ENCODE measurements at regions not wholly inside any gene's neighbourhood (a gene's known extent, or its start where the extent isn't known, plus 50 kb on each side); places are given as distances from the start of the nearest gene placed in this dataset.
A peak's percentile ranks its signal among the peaks of the same experiment; 100 is the strongest.
"Not testable (repeated sequence)": the region's sequence is repeated elsewhere in the genome, so short reads cannot be mapped to it uniquely, and the experiment has no call there.

DNA sequence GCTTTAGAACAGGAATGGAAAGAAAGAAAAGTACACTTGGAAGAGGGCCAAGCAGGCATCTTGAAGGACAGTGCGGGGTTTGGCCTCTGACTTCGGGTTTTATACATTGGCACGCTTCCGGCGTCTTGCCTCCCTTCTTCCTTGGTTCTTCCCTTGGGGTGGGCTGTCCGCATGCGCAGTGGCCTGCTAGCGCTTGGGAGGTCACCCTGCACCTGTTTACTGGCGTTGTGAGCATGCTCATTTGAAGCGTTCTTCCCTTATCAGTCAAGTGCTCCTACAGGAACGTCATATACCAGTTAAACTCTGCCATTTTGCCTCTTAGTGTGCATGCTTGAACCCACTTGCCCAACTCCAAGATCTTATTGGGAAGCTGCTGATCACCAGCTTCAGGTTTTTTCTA lies 230.0 kb downstream of the TTLL2 start:
- H3K27ac Mint-ChIP-seq, result no peak overlapping the region
- no peak for ATAC-seq
- H3K36me3 Mint-ChIP-seq, result no peaks in the 10 kb centered on the region
- H3K27me3 Mint-ChIP-seq, result peaks cover 12% of the 10 kb centered on the region
- H3K9me3 Mint-ChIP-seq, result peaks cover 20% of the 10 kb centered on the region
- no peak overlapping the region for H3K4me3 Mint-ChIP-seq
- H3K4me1 Mint-ChIP-seq, result no peaks in the 10 kb centered on the region

DNA sequence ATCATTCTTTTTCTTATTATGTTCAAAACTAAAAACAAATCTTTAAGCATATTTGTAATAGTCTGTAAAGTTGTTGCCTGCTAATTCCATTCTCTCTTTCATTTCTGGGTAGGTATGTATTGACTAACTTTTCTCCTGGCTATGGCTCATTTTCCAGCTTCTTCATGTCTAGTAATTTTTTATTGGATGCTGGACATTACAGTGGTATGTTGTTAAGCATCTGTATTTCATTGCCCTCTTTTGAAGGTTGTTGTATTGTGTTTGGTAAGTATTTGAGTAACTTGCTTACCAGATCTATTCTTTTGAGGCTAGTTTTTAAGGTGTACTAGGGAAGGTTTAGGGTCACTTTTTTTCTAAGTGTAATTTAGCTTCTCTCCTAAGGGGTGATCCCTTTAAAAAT lies 230.9 kb downstream of the TTLL2 start:
- Mint-ChIP-seq H3K27ac (no peak overlapping the region), H3K4me1 (no peaks in the 10 kb centered on the region), H3K9me3 (peaks cover 20% of the 10 kb centered on the region), H3K4me3 (no peak overlapping the region), H3K27me3 (peaks cover 12% of the 10 kb centered on the region), H3K36me3 (no peaks in the 10 kb centered on the region)
- ATAC-seq, result no peak

DNA sequence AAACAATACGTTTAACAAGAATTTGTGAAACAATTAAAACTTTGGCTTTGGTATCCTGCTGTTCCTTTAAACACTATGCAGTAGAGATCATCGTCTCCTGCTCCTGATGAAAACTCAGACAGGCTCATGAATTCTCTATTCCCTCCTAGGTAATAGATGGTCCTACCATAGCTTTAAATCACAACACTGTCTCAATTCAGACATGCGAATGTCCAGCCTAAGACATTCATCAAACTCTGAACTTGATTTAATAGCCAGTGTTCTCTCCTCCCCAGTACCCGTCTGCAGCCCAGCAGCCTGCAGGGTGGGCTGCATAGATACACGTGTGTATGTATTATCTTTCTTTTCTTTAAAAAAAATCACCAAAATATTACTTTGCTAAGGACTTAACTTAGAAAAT lies 232.8 kb downstream of the TTLL2 start:
- H3K9me3 Mint-ChIP-seq, result peaks cover 18% of the 10 kb centered on the region
- no peak for ATAC-seq

DNA sequence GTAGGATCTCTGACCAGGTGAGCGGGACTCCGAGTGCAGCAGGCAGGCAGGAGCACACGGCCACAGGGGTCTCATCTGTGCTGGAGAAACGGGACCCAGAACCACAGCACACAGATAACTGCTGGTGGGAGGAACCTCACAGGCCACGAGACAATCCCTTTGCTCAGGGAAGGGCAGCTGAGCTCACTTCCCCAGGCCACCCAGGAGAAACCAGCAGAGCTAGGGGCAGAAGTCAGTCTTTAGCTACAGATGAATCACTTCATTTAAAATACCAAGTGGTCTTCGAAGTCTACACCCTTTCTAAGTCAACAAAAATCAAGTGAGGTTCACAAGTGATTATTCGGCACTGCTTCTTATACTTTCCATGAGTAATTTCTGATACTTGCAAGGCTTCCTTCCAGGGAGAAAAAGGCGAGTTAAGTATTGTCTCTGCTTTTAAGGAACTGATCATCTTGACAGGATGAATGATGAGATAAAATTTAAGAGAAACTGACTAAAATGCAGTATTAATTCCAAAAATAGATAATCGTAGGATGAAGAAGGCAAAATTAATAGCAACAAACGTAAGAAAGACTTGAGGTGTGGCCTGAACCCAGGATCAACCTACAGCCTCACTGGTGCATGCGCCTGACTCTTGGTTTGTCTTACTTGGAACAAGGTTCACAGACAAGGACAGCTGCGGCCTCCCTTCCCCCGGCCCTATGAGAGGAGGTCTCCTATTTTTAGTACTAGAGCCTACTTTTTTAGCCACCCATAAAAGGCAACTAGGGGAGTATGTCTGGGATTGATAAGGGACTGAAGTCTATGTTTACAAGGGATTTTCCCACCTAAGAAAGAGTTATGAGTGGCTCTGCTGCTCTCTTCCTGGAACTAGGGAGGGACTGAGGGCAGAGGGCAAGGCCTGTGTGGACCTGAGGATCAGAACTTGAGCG lies 233.6 kb downstream of the TTLL2 start:
- H3K9me3 Mint-ChIP-seq, result peaks cover 15% of the 10 kb centered on the region
- no peaks in the 10 kb centered on the region for H3K27me3 Mint-ChIP-seq
- no peak overlapping the region for H3K4me3 Mint-ChIP-seq
- no peak for ATAC-seq
- H3K36me3 Mint-ChIP-seq, result no peaks in the 10 kb centered on the region
- H3K27ac Mint-ChIP-seq, result no peak overlapping the region
- no peaks in the 10 kb centered on the region for H3K4me1 Mint-ChIP-seq

More for the DNA sequence above, 232.8 kb downstream of the TTLL2 start:
- no peak overlapping the region for H3K4me3 Mint-ChIP-seq
- no peaks in the 10 kb centered on the region for H3K4me1 Mint-ChIP-seq
- H3K36me3 Mint-ChIP-seq, result no peaks in the 10 kb centered on the region
- H3K27me3 Mint-ChIP-seq, result peaks cover 7% of the 10 kb centered on the region
- H3K27ac Mint-ChIP-seq, result no peak overlapping the region

DNA sequence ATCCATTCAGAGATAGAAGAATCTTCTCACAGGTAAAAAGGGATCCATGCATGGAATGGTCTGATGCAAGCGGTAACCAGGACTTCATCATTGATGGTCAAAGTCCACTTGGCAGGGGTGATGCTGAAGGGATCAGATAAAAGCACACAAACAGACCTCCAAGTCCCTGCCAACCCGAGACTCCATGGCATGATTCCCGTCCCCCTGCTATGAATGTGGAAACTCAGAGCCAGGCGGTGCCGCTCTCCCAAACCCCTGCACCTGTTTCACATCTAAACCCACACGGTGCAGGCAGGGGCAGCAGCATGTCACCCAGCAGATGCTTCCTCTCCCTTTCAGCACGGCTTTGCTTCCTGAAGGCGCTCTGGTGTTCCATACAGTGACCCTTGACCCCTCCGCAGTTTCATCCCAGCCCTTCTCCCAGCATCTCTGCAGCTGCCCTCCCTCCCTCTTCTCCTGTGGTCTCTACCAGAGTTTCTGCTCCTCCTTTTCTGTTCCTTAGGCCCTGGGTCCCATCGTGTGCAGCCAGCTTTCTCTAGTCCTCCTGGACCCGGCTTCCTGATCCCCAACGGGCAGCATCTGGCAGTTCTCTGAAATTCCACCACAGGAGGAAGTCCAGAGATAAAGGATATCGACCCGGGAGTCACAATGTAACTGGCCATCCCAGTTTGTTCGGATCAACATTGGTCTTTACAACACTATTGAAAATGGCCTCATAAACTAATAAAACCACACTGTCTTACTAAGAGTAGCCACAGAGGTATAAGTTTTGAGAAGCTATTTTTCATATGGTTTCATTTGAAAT lies 235.0 kb downstream of the TTLL2 start:
- H3K4me1 Mint-ChIP-seq, result no peaks in the 10 kb centered on the region
- H3K36me3 Mint-ChIP-seq, result no peaks in the 10 kb centered on the region
- peaks cover 12% of the 10 kb centered on the region for H3K9me3 Mint-ChIP-seq
- ATAC-seq, result no peak
- H3K27ac Mint-ChIP-seq, result no peak overlapping the region
- H3K4me3 Mint-ChIP-seq, result no peak overlapping the region
- H3K27me3 Mint-ChIP-seq, result peaks cover 3% of the 10 kb centered on the region

DNA sequence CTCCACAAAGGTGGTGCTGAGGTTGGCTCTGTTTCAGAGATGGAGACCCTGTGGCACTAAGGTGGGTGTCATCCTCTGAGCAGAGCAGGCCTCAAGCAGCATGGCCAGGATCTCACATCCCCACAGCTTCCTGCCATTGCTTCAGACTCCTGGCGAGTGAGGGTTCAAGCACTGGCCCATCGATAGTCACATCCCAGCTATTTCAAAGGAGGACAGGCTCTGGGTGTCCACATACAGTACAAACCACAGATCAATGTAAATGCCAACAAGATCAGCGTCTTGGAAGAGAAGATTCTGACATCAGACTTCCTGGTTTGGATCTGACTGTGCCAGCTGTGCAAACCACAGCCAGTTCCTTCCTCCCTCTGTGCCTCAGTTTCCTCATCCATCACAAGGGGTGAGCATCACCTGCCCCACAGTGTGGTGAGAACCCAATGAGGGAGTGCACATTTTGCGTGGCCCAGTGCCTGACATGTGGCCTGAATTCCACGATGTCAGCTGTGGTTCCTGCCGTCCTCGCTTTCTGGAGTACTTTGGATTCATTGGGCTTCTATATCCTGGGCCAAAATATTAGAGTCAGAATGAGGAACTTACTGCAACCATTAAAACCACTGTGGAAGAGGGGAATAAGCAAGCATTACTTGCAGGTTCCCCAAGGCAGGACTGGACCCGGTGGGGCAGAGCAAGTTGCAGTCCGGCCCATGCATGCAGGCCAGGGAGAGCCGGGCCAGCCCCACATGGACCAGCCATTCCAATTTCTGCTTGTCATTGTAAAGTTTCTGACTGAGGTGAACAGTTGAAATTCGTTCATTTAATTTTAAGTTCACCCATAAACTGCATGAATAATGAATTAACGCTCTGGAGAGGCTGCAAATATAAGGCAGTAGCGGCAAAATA lies 236.0 kb downstream of the TTLL2 start:
- Mint-ChIP-seq H3K4me1 (no peaks in the 10 kb centered on the region), H3K27ac (no peak overlapping the region), H3K36me3 (no peaks in the 10 kb centered on the region), H3K27me3 (peaks cover 11% of the 10 kb centered on the region), H3K9me3 (peaks cover 7% of the 10 kb centered on the region), H3K4me3 (no peak overlapping the region)
- peak; percentile 20 for ATAC-seq

DNA sequence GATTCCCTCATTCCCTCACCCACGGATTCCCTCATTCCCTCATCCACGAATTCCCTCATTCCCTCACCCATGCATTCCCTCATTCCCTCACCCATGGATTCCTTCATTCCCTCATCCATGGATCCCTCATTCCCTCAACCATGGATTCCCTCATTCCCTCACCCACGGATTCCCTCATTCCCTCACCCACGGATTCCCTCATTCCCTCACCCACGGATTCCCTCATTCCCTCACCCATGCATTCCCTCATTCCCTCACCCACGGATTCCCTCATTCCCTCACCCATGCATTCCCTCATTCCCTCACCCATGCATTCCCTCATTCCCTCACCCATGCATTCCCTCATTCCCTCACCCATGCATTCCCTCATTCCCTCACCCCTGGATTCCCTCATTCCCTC lies 238.0 kb downstream of the TTLL2 start:
- peaks cover 25% of the 10 kb centered on the region for H3K27me3 Mint-ChIP-seq
- not testable (repeated sequence) for H3K4me3 Mint-ChIP-seq, ATAC-seq, H3K9me3 Mint-ChIP-seq, H3K4me1 Mint-ChIP-seq, H3K27ac Mint-ChIP-seq, H3K36me3 Mint-ChIP-seq

DNA sequence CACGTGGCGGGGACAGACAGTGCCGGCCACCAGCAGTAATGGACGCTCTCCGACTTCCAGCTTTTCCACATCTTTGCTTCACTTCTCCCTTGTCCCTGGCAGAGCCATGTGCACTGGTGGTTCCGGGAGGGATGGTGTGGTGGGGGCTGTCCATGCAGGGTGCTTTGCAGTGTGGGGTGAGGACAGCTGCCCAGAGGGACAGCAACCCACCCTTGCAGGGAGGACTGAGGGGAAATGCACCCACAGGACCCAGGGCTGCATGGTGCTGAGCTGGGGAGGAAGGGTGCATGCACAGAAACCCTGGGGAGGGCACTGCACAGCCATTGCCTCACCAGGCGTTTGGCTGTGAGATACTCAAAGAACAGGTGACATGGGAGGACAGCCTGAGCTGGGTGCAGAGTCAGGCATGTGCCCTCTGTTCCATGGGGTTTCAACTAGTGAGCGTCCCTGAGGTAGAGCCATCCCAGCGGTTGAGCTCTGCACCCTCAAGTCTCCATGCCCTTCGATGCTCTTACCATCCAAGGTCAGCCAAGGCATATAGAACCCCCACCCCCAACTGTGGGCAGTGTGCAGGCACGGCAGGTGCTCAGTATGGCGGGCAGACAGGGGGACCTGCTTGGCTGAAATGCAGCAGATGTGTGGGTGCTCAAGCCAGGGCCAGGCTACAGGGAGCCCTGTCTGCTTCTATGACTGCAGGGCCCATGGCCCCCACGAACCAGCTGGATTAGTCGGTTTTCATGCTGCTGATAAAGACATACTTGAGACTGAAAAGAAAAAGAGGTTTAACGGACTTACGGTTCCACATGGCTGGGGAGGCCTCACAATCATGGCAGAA lies 239.7 kb downstream of the TTLL2 start:
- H3K27ac Mint-ChIP-seq, result no peak overlapping the region
- no peaks in the 10 kb centered on the region for H3K4me1 Mint-ChIP-seq
- peaks cover 40% of the 10 kb centered on the region for H3K27me3 Mint-ChIP-seq
- H3K9me3 Mint-ChIP-seq, result peaks cover 3% of the 10 kb centered on the region
- no peak for ATAC-seq
- H3K36me3 Mint-ChIP-seq, result no peaks in the 10 kb centered on the region
- no peak overlapping the region for H3K4me3 Mint-ChIP-seq

DNA sequence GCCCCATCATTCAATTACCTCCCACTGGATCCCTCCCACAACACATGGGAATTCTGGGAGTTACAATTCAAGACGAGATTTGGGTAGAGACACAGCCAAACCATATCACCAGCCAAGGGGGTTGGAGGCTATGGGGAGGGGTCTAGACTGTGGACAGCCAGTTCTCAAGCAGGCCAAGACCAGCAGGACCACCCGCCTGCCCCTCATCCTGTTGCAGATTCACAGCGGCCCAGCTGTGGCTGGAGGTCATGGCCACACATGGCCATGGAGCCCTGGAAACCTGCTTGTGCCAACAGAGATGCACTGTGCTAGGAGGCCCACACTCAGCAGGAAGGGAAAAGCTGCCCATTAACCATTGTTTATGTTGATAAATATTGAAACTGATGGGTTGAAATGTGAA lies 240.5 kb downstream of the TTLL2 start:
- no peak overlapping the region for H3K27ac Mint-ChIP-seq
- H3K9me3 Mint-ChIP-seq, result peaks cover 3% of the 10 kb centered on the region
- H3K27me3 Mint-ChIP-seq, result peaks cover 48% of the 10 kb centered on the region
- ATAC-seq, result no peak
- no peaks in the 10 kb centered on the region for H3K4me1 Mint-ChIP-seq
- no peak overlapping the region for H3K4me3 Mint-ChIP-seq
- H3K36me3 Mint-ChIP-seq, result no peaks in the 10 kb centered on the region

DNA sequence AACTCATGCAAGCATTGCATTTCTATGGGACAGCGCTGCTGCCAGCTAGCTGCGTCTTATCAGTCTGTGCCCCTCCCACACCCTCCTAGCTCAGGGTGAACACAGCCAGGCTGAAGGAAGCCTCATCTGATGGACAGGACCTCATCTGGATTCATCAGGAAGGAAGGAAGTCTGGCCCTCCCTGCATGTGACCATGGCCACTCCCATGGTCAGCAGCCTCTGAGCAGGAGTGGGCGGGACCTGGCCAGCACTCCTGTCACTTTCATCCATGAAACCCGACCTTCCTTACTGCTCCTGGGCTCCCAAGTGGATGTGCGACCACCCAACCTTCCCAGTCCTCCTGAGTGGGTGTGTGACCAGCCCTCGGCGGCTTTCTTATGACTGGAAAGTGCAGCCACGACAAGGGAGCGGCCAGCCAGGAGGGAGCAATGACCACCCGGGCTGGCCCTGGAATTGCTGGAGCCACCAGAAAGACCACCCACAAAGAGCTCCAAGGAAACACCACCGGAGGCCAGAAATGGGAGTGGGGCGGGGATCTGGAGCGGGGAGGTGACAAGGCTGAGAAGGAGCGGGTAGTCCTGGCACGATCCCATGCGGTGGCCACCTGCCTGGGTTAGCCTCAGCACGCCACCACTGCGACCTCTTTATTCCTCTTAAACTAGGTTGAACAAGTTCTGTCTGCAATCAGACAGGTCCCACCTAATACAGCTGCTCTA lies 241.2 kb downstream of the TTLL2 start:
- peaks cover 54% of the 10 kb centered on the region for H3K27me3 Mint-ChIP-seq
- H3K36me3 Mint-ChIP-seq, result no peaks in the 10 kb centered on the region
- H3K4me1 Mint-ChIP-seq, result no peaks in the 10 kb centered on the region
- H3K4me3 Mint-ChIP-seq, result no peak overlapping the region
- no peak for ATAC-seq
- peaks cover 3% of the 10 kb centered on the region for H3K9me3 Mint-ChIP-seq
- H3K27ac Mint-ChIP-seq, result no peak overlapping the region

DNA sequence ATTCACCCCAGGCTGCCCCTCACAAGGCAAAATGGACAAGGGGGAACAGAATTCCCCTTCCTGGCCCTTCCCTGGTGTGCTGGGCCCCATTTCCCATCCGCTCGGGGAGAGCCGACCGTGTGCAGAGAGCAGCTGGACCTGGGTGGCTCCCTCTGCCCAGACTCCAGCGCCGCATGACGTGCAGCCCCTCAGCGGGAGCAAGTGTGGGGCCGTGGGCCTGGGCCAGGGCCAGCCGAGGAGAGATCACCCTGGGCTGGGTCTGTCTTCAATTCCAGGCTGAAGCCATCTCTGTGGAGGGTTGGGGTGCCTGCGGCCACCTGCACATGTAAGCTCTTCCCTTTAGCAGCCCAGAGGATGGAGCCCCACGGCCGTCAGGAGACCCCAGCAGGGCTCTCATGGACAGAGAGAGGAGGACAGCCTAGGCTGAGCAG lies 241.8 kb downstream of the TTLL2 start:
- no peaks in the 10 kb centered on the region for H3K36me3 Mint-ChIP-seq
- no peak overlapping the region for H3K4me3 Mint-ChIP-seq
- ATAC-seq, result no peak
- no peaks in the 10 kb centered on the region for H3K4me1 Mint-ChIP-seq
- peaks cover 56% of the 10 kb centered on the region for H3K27me3 Mint-ChIP-seq
- no peak overlapping the region for H3K27ac Mint-ChIP-seq
- H3K9me3 Mint-ChIP-seq, result peaks cover 3% of the 10 kb centered on the region

DNA sequence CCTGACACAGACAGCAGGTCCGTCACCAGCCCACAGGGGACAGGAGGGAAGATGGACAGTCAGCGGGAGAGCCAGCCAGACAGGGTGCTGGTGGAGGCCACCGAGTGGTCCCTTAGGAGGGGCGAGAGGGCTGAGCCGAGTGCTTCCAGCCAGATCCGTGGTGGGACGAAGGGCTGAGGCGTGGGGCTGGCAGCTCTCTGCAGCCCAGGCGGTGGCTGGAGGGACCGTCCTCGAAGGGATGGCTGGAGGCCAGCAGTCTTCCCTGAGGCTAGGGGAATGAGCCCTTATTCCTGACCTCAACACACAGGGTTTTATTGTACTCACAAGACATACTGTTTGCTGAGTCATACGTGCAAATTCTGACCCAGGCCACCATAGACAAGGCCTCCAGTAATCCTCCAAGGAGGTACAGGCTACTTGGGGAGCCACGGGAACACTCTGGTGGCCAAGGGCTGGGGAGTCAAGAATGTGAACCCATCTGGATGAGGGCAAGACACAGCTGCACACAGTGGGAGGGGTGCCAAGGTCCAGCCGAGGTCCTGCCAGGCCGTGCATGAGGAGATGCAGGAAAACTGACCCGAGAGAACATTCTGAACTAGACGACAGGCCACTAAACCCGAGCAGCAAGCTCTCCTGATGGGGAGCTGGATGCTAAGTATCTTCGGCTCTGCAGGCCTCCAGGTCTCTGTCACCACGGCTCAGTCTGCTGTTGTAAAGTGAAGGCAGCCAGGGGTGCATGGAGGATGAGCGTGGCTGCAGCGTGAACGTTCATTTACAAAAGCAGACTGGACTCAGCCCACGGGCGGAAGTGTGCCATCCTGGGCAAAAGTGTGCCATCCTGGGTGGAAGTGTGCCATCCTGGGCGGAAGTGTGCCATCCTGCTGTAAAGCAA lies 242.5 kb downstream of the TTLL2 start:
- no peaks in the 10 kb centered on the region for H3K36me3 Mint-ChIP-seq
- no peak overlapping the region for H3K4me3 Mint-ChIP-seq
- H3K27ac Mint-ChIP-seq, result no peak overlapping the region
- H3K27me3 Mint-ChIP-seq, result peaks cover 56% of the 10 kb centered on the region
- peaks cover 3% of the 10 kb centered on the region for H3K9me3 Mint-ChIP-seq
- no peak for ATAC-seq
- H3K4me1 Mint-ChIP-seq, result no peaks in the 10 kb centered on the region

DNA sequence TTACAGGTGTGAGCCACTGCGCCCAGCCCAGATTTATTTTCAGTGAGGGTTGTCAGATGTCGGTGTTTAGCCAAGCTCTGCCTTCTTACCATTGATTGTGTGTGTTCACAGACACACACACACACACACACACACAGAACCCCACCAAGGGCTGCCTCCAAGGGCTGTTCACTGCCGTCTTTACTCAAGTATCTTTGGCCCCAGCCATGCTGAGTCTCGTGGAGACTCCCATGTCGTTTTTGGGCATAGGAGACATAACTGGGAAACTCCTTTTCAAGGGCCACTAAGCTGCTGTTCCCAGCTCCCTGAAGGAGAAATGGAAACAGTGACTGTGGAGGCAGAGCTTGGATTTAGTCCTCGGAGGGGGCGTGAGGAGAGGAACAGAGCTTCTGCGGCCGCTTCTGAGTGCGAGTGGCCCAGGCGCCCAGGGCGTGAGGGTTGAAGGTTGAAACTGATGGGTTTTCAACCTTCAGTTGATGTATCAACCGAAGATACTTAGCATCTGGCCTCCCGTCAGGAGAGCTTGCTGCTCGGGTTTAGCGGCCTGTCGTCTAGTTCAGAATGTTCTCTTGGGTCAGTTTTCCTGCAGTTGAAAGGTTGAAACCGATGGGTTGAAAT lies 243.6 kb downstream of the TTLL2 start:
- Mint-ChIP-seq H3K4me1 (no peaks in the 10 kb centered on the region), H3K27ac (no peak overlapping the region), H3K9me3 (peaks cover 3% of the 10 kb centered on the region), H3K36me3 (no peaks in the 10 kb centered on the region), H3K4me3 (no peak overlapping the region), H3K27me3 (peaks cover 56% of the 10 kb centered on the region)
- ATAC-seq, result no peak

Measured in stimulated activated memory B cell treated with anti-CD40 and anti-IgM and Interleukin-4, amounts not matched to agents 10 μg/mL and 1 μg/mL and 100 μg/mL, for 72 hours (primary cell).